NCI-H1105 (cell line): ENCODE measurements at regions not wholly inside any gene's neighbourhood (a gene's known extent, or its start where the extent isn't known, plus 50 kb on each side); places are given as distances from the start of the nearest gene placed in this dataset.
"Not testable (repeated sequence)": the region's sequence is repeated elsewhere in the genome, so short reads cannot be mapped to it uniquely, and the experiment has no call there.

ENCODE experiments used
- DNase-seq: peaks from one replicate; lab custom pipeline; 2025; lab: John Stamatoyannopoulos, UW

- DNase-seq: no peak
Observed at GRCh38 chr7:56219017-56219416, 102.8 kb upstream of the NUPR2 start.

- peak; percentile 45 for DNase-seq
Observed at GRCh38 chr7:56218510-56218909, 102.3 kb upstream of the NUPR2 start.

GRCh38 chr7:56213574-56213973 is 97.4 kb upstream of the NUPR2 start:
- DNase-seq: no peak

GRCh38 chr7:56206420-56206819 is 90.2 kb upstream of the NUPR2 start:
- DNase-seq: no peak

GRCh38 chr7:56199639-56200038 is 83.4 kb upstream of the NUPR2 start:
- DNase-seq: no peak

- not testable (repeated sequence) for DNase-seq
Observed at GRCh38 chr7:56196195-56196594, 80.0 kb upstream of the NUPR2 start.

- DNase-seq: no peak
Observed at GRCh38 chr7:56188823-56189346, 72.7 kb upstream of the NUPR2 start.

- DNase-seq: no peak
Observed at GRCh38 chr7:56188376-56188775, 72.2 kb upstream of the NUPR2 start.

GRCh38 chr7:56181010-56181409 is 64.8 kb upstream of the NUPR2 start:
- DNase-seq: no peak

- no peak for DNase-seq
Observed at GRCh38 chr7:56175771-56176170, 59.6 kb upstream of the NUPR2 start.

- DNase-seq: no peak
Observed at GRCh38 chr7:56174875-56175760, 58.9 kb upstream of the NUPR2 start.

- no peak for DNase-seq
Observed at GRCh38 chr7:56174346-56174874, 58.2 kb upstream of the NUPR2 start.
